Osteocyte (in vitro differentiated cells): ENCODE measurements at regions not wholly inside any gene's neighbourhood (a gene's known extent, or its start where the extent isn't known, plus 50 kb on each side); places are given as distances from the start of the nearest gene placed in this dataset.

Source experiments
- DNase-seq: peaks from one replicate; pipeline ENCODE4 v3.0.0; 2021; ENCODE audit warnings: mixed read lengths; ENCODE audit not compliant: unreplicated experiment; ENCODE audit errors: extremely low spot score
- H3K27ac Mint-ChIP-seq: one replicate; pipeline ENCODE4 v1.8.0; 2021; ENCODE audit warnings: mild to moderate bottlenecking, mixed read lengths; ENCODE audit not compliant: unreplicated experiment
- H3K27me3 Mint-ChIP-seq: one replicate; pipeline ENCODE4 v1.8.0; 2021; ENCODE audit warnings: mixed read lengths; ENCODE audit not compliant: unreplicated experiment
- H3K36me3 Mint-ChIP-seq: one replicate; pipeline ENCODE4 v1.8.0; 2021; ENCODE audit warnings: mixed read lengths; ENCODE audit not compliant: unreplicated experiment
- H3K4me1 Mint-ChIP-seq: one replicate; pipeline ENCODE4 v1.8.0; 2021; ENCODE audit warnings: mixed read lengths; ENCODE audit not compliant: unreplicated experiment
- H3K4me3 Mint-ChIP-seq: one replicate; pipeline ENCODE4 v1.8.0; 2021; ENCODE audit warnings: mild to moderate bottlenecking, moderate library complexity, mixed read lengths; ENCODE audit not compliant: unreplicated experiment
- H3K9me3 Mint-ChIP-seq: one replicate; pipeline ENCODE4 v1.8.0; 2021; ENCODE audit warnings: mixed read lengths; ENCODE audit not compliant: unreplicated experiment
- TF ChIP-seq, protein P1 (sequence below): fragments of 200-600 bp; sonication (generic); IDR thresholded peaks from 2 replicates; pipeline ENCODE4 v1.5.0; 2021; ENCODE audit warnings: antibody characterized with exemption, mild to moderate bottlenecking, moderate library complexity

- H3K4me3 Mint-ChIP-seq = no peak overlapping the region
- no peak overlapping the region for H3K27ac Mint-ChIP-seq
- TF ChIP-seq, protein P1, sequence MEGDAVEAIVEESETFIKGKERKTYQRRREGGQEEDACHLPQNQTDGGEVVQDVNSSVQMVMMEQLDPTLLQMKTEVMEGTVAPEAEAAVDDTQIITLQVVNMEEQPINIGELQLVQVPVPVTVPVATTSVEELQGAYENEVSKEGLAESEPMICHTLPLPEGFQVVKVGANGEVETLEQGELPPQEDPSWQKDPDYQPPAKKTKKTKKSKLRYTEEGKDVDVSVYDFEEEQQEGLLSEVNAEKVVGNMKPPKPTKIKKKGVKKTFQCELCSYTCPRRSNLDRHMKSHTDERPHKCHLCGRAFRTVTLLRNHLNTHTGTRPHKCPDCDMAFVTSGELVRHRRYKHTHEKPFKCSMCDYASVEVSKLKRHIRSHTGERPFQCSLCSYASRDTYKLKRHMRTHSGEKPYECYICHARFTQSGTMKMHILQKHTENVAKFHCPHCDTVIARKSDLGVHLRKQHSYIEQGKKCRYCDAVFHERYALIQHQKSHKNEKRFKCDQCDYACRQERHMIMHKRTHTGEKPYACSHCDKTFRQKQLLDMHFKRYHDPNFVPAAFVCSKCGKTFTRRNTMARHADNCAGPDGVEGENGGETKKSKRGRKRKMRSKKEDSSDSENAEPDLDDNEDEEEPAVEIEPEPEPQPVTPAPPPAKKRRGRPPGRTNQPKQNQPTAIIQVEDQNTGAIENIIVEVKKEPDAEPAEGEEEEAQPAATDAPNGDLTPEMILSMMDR = no peak
- no peaks in the 10 kb centered on the region for H3K36me3 Mint-ChIP-seq
- H3K4me1 Mint-ChIP-seq = no peaks in the 10 kb centered on the region
- peaks cover 13% of the 10 kb centered on the region for H3K27me3 Mint-ChIP-seq
- no peaks in the 10 kb centered on the region for H3K9me3 Mint-ChIP-seq
- DNase-seq = no peak
These were observed 94.8 kb upstream of the TENM4 start for GRCh38 chr11:79535606-79536005.

GRCh38 chr11:79525257-79525656, 84.4 kb upstream of the TENM4 start:
- no peak overlapping the region for H3K4me3 Mint-ChIP-seq
- H3K9me3 Mint-ChIP-seq = no peaks in the 10 kb centered on the region
- H3K36me3 Mint-ChIP-seq = no peaks in the 10 kb centered on the region
- TF ChIP-seq, protein P1 = no peak
- DNase-seq = no peak
- H3K27ac Mint-ChIP-seq = no peak overlapping the region
- peaks cover 6% of the 10 kb centered on the region for H3K4me1 Mint-ChIP-seq
- H3K27me3 Mint-ChIP-seq = peaks cover 22% of the 10 kb centered on the region

- Mint-ChIP-seq H3K36me3 (no peaks in the 10 kb centered on the region), H3K9me3 (no peaks in the 10 kb centered on the region), H3K27ac (no peak overlapping the region), H3K4me1 (peaks cover 6% of the 10 kb centered on the region), H3K27me3 (peaks cover 13% of the 10 kb centered on the region), H3K4me3 (no peak overlapping the region)
- TF ChIP-seq, protein P1 = no peak
- DNase-seq = no peak
These were observed 81.8 kb upstream of the TENM4 start for GRCh38 chr11:79522626-79523025.

GRCh38 chr11:79520086-79520485, 79.3 kb upstream of the TENM4 start:
- Mint-ChIP-seq H3K27me3 (peaks cover 30% of the 10 kb centered on the region), H3K9me3 (no peaks in the 10 kb centered on the region), H3K4me3 (no peak overlapping the region), H3K36me3 (no peaks in the 10 kb centered on the region), H3K4me1 (peaks cover under 1% of the 10 kb centered on the region), H3K27ac (no peak overlapping the region)
- TF ChIP-seq, protein P1 = no peak
- DNase-seq = no peak

DNA sequence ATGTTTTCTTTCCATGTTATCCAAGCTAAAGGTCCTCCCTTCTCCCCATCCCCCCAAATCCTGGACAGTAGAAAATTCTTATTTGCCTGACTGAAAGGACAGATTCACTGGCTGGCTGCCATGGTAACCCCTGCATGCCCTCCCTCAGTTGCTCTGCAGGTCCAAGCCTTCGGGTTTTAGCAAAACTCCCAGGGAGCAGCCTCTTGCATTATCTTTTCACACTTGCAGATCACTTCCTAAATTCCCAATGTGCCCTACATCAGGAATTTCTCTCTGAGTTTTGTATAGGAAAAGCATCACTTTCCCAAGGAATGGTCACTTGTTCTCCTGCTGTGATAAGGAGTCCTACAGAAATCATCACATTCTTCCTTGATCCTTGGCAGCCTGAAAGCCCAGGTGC, 75.0 kb upstream of the TENM4 start:
- H3K4me1 Mint-ChIP-seq = no peaks in the 10 kb centered on the region
- no peak overlapping the region for H3K27ac Mint-ChIP-seq
- H3K36me3 Mint-ChIP-seq = no peaks in the 10 kb centered on the region
- no peaks in the 10 kb centered on the region for H3K9me3 Mint-ChIP-seq
- no peak for DNase-seq
- TF ChIP-seq, protein P1 = no peak
- no peak overlapping the region for H3K4me3 Mint-ChIP-seq
- H3K27me3 Mint-ChIP-seq = peaks cover 28% of the 10 kb centered on the region
